ENCODE measurements at regions not wholly inside any gene's neighbourhood (a gene's known extent, or its start where the extent isn't known, plus 50 kb on each side); places are given as distances from the start of the nearest gene placed in this dataset.

DNA sequence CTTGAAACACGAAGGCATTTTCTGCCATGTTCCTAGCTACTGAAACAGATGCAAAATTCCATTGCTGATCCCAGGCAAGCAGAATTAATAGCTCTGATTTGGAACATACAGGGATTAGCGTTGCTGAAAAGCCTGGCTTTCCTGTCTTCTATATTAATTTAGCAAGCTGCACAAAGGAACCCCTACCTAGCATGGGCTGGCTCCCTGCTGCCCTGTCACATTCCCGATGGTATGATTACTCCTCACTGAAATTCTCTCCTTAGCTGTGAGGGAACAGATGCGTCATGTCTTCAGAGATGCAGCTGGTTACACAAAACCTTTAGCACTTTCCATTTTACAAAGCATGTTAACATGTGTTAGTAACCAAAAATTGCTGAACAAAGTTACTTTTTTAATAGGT lies 878.9 kb downstream of the TYW1 start:
- no peak for TF ChIP-seq POLR2A (IDR thresholded peaks at IDR 0.05)
- no peak for TF ChIP-seq POLR2AphosphoS5 (IDR thresholded peaks at IDR 0.05)
- TF ChIP-seq EP300 (IDR thresholded peaks at IDR 0.05), result no peak
- TF ChIP-seq, protein P1, sequence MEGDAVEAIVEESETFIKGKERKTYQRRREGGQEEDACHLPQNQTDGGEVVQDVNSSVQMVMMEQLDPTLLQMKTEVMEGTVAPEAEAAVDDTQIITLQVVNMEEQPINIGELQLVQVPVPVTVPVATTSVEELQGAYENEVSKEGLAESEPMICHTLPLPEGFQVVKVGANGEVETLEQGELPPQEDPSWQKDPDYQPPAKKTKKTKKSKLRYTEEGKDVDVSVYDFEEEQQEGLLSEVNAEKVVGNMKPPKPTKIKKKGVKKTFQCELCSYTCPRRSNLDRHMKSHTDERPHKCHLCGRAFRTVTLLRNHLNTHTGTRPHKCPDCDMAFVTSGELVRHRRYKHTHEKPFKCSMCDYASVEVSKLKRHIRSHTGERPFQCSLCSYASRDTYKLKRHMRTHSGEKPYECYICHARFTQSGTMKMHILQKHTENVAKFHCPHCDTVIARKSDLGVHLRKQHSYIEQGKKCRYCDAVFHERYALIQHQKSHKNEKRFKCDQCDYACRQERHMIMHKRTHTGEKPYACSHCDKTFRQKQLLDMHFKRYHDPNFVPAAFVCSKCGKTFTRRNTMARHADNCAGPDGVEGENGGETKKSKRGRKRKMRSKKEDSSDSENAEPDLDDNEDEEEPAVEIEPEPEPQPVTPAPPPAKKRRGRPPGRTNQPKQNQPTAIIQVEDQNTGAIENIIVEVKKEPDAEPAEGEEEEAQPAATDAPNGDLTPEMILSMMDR (IDR thresholded peaks at IDR 0.05), result no peak
- Histone ChIP-seq H3K4me1 (no peaks in the 10 kb centered on the region), H3K4me3 (no peak overlapping the region), H3K36me3 (no peaks in the 10 kb centered on the region), H3K9me3 (no peaks in the 10 kb centered on the region), H3K27me3 (peaks cover 6% of the 10 kb centered on the region), H3K27ac (no peak overlapping the region)
- DNase-seq (ENCODE audit: low spot score in 2 of 2), result no peak
- WGBS, result 51% methylated on average over 4 of the region's 4 CpGs

DNA sequence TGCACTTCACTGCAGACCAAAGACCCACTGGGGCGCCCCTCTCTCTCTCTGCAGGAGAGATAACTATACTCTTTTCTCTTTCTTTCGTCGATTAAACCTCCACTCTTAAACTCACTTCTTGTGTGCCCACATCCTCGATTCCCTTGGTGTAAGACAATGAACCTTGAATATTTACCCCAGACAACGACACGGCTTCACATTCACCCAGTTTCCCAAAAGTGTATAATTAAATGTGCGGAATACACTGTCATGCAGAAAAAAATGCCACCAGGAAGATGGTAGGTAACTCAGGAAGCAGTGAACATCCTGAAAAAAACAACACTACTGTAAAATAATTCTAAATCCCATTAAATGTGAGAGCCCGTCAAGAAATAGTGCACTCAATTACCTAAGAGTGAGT lies 882.2 kb downstream of the TYW1 start:
- H3K27ac ChIP-seq, result no peak overlapping the region
- DNase-seq (ENCODE audit: low spot score in 2 of 2), result no peak
- H3K27me3 ChIP-seq, result peaks cover 7% of the 10 kb centered on the region
- H3K4me3 ChIP-seq, result no peak overlapping the region
- 87% methylated on average over 8 of the region's 8 CpGs for WGBS
- no peak for TF ChIP-seq EP300 (IDR thresholded peaks at IDR 0.05)
- TF ChIP-seq, protein P1 (IDR thresholded peaks at IDR 0.05), result no peak
- H3K9me3 ChIP-seq, result no peaks in the 10 kb centered on the region
- H3K4me1 ChIP-seq, result no peaks in the 10 kb centered on the region
- H3K36me3 ChIP-seq, result no peaks in the 10 kb centered on the region

DNA sequence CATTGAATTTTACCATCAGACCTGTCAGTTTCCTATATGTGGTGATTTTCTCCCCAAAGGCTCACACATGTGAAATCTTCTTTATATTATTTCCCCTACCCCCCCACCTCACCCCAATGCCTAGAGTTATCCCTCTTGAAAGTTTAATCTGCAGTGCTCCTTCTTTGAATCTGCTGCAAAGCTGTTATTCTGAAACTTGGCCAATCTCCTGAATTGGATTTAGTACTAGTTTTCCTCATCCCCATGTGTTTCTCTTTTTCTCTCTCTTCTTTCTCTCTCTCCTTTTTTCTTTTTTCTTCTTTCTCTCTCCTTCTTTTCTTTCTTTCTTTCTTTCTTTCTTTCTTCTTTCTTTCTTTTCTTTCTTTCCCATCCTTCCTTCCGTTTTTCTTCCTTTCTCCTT lies 886.2 kb downstream of the TYW1 start:
- H3K9me3 ChIP-seq, result no peaks in the 10 kb centered on the region
- H3K4me1 ChIP-seq, result no peaks in the 10 kb centered on the region
- no peaks in the 10 kb centered on the region for H3K36me3 ChIP-seq
- no peak overlapping the region for H3K4me3 ChIP-seq
- WGBS, result 67% methylated on average over 1 of the region's 1 CpG
- TF ChIP-seq EP300 (IDR thresholded peaks at IDR 0.05) (no peak), POLR2A (IDR thresholded peaks at IDR 0.05) (no peak), POLR2AphosphoS5 (IDR thresholded peaks at IDR 0.05) (no peak)
- TF ChIP-seq, protein P1 (IDR thresholded peaks at IDR 0.05), result no peak
- DNase-seq (ENCODE audit: low spot score in 2 of 2), result no peak
- H3K27me3 ChIP-seq, result peaks cover 4% of the 10 kb centered on the region
- no peak overlapping the region for H3K27ac ChIP-seq

DNA sequence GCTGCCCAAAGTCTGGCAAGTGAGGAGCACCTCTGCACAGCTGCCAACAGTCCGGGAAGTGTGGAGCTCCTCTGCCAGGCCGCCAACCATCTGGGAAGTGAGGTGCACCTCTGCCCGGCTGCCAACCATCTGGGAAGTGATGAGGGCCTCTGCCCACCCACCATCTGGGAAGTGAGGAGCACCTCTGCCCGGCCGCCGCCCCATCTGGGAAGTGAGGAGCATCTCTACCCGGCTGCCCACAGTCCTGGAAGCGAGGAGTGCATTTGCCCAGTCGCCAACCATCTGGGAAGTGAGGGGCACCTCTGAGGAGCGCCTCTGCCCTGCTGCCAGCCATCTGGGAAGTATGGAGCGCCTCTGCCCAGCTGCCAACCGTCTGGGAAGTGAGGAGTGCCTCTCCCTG lies 893.7 kb downstream of the TYW1 start:
- Histone ChIP-seq H3K27ac (no peak overlapping the region), H3K9me3 (no peaks in the 10 kb centered on the region), H3K4me3 (no peak overlapping the region), H3K4me1 (no peaks in the 10 kb centered on the region), H3K27me3 (no peaks in the 10 kb centered on the region), H3K36me3 (no peaks in the 10 kb centered on the region)
- no peak for DNase-seq (ENCODE audit: low spot score in 2 of 2)
- TF ChIP-seq, protein P1 (IDR thresholded peaks at IDR 0.05), result no peak
- TF ChIP-seq EP300 (IDR thresholded peaks at IDR 0.05), result no peak
- no peak for TF ChIP-seq POLR2A (IDR thresholded peaks at IDR 0.05)
- no peak for TF ChIP-seq POLR2AphosphoS5 (IDR thresholded peaks at IDR 0.05)
- 87% methylated on average over 4 of the region's 12 CpGs for WGBS

DNA sequence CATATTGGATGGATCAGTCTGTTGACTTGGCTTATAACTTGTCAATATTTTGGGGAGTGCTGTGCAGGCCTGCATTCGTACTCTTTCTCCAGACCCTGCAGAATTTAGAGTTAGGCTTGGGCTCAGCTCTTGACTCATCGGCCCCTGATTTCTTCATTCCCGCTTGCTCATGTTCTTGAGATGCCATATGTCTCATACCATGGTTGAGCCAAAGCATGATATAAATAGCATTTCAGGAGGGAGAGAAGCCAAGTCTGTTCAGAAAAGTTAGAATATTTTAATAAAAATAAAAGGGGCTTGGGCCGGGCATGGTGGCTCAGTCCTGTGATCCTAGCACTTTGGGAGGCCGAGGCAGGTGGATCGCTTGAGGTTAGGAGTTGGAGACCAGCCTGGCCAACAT lies 898.1 kb downstream of the TYW1 start:
- no peaks in the 10 kb centered on the region for H3K27me3 ChIP-seq
- TF ChIP-seq, protein P1 (IDR thresholded peaks at IDR 0.05), result no peak
- H3K9me3 ChIP-seq, result no peaks in the 10 kb centered on the region
- no peak overlapping the region for H3K4me3 ChIP-seq
- WGBS, result 89% methylated on average over 6 of the region's 6 CpGs
- H3K4me1 ChIP-seq, result no peaks in the 10 kb centered on the region
- DNase-seq (ENCODE audit: low spot score in 2 of 2), result no peak
- H3K27ac ChIP-seq, result no peak overlapping the region
- H3K36me3 ChIP-seq, result no peaks in the 10 kb centered on the region
